Panc1 (cell line): ENCODE measurements at regions not wholly inside any gene's neighbourhood (a gene's known extent, or its start where the extent isn't known, plus 50 kb on each side); places are given as distances from the start of the nearest gene placed in this dataset.

Source experiments
- ATAC-seq: fragments of 200-7000 bp; cut with Tn5 transposase; 2 replicates; pipeline ENCODE4 v1.9.1; 2020; ENCODE audit warnings: mild to moderate bottlenecking, moderate library complexity
- BruUV-seq: library from RNA; stranded (reverse); fragments of 400-500 nt; replicated peaks from 2 replicates; lab custom pipeline; 2021; lab: Mats Ljungman, UMichigan
- CTCF ChIA-PET: fragments of 300-600 bp; sonication (Branson Sonifier 250); formaldehyde crosslinking; loops from one replicate; lab custom pipeline; 2022; ENCODE audit warnings: antibody characterized with exemption; lab: Charles Lee
- POLR2A ChIA-PET: fragments of 300-600 bp; sonication (Branson Sonifier 250); formaldehyde crosslinking; loops from one replicate; lab custom pipeline; 2022; ENCODE audit warnings: antibody characterized with exemption; lab: Charles Lee
- DNase-seq: peaks from one replicate; pipeline ENCODE4 v3.0.0-alpha.2; 2010; ENCODE audit warnings: low read depth, low spot score
- H3K27ac ChIP-seq: 2 replicates; pipeline ENCODE4 v1.5.1; 2011; ENCODE audit warnings: mild to moderate bottlenecking, low read length, inconsistent platforms
- H3K27me3 ChIP-seq: fragments of 200-500 bp; sonication (Bioruptor generic); 2 replicates; pipeline ENCODE4 v1.6.0; 2014; ENCODE audit warnings: low read length, inconsistent platforms; ENCODE audit not compliant: control insufficient read depth, insufficient read depth
- H3K36me3 ChIP-seq: fragments of 200-500 bp; sonication (Bioruptor generic); 2 replicates; pipeline ENCODE4 v1.5.1; 2014; ENCODE audit warnings: inconsistent platforms, mild to moderate bottlenecking, low read length, moderate library complexity; ENCODE audit not compliant: control insufficient read depth, insufficient read depth
- H3K4me1 ChIP-seq: 2 replicates; pipeline ENCODE4 v1.5.1; 2011; ENCODE audit warnings: inconsistent platforms, mild to moderate bottlenecking, low read length, moderate library complexity; ENCODE audit not compliant: control insufficient read depth, insufficient read depth
- H3K4me3 ChIP-seq, 2 experiments: 2 replicates each; pipeline ENCODE4 v1.5.1; 2011 to 2012; ENCODE audit warnings: low read depth in 2 of 2, low read length in 2 of 2, mild to moderate bottlenecking in 2 of 2, inconsistent platforms in 1 of 2, moderate library complexity in 1 of 2
- H3K9me3 ChIP-seq: fragments of 200-500 bp; sonication (Bioruptor generic); 2 replicates; pipeline ENCODE4 v1.5.1; 2014; ENCODE audit warnings: low read depth, mild to moderate bottlenecking, inconsistent platforms, low read length, moderate library complexity; ENCODE audit not compliant: control insufficient read depth, insufficient read depth
- POLR2AphosphoS5 ChIP-seq: IDR thresholded peaks from 2 replicates; pipeline ENCODE4 v1.6.1; 2012; ENCODE audit warnings: mild to moderate bottlenecking, low read depth, low read length, moderate library complexity
- SIN3A ChIP-seq: IDR thresholded peaks from 2 replicates; pipeline ENCODE4 v1.6.1; 2012; ENCODE audit warnings: low read depth, mild to moderate bottlenecking, low read length, moderate library complexity, borderline replicate concordance; ENCODE audit not compliant: insufficient read depth
- TCF7L2 ChIP-seq: IDR thresholded peaks from 2 replicates; pipeline ENCODE4 v1.6.1; 2011; ENCODE audit warnings: mild to moderate bottlenecking, low read depth, low read length, inconsistent platforms
- in situ Hi-C: cut with HindIII; loops from 2 replicates; pipeline ENCODE4 v1.10.0; 2016; ENCODE audit warnings: low sequenced_read_pairs, low pct_unique_long_range_greater_than_20kb
- intact Hi-C: fragments of 100-400 bp; cut with micrococcal nuclease; formaldehyde crosslinking; loops from one replicate; pipeline ENCODE4 v1.10.0; 2022; ENCODE audit not compliant: unreplicated experiment
- TF ChIP-seq, protein P1 (sequence below), 2 experiments: IDR thresholded peaks; 2 replicates each; pipeline ENCODE4 v1.6.1; 2011 to 2012; ENCODE audit warnings: low read depth in 2 of 2, control low read depth in 1 of 2, low read length in 1 of 2, mild to moderate bottlenecking in 1 of 2, moderate library complexity in 1 of 2; ENCODE audit not compliant: insufficient read depth in 1 of 2
- TF ChIP-seq, protein P2 (sequence below): fragments of 450-650 bp; IDR thresholded peaks from 2 replicates; pipeline ENCODE4 v1.5.1; 2017; ENCODE audit warnings: mild to moderate bottlenecking

DNA sequence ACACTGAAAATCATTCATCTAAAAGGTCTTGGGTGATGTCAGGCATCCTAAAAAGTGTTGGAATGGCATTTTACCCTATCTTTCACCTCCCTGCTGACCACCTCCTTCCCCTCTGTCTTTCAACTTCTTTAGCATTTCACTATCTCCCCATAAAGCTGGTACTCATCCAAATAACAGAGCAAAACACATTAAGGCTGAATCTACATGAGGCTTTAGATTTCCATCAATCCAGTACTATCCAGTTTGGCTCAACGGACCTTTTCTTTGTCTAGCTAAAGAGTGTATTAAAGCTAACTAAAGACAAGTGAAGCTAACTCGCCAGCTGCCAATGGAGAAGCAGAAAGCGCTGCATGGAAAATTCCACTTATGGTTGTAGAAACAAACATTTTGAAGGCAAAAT, 122.5 kb upstream of the NCKAP5 start:
- Histone ChIP-seq H3K27me3 (no peaks in the 10 kb centered on the region), H3K27ac (no peak overlapping the region), H3K4me3 (no peak overlapping the region), H3K36me3 (no peaks in the 10 kb centered on the region), H3K4me1 (no peaks in the 10 kb centered on the region), H3K9me3 (no peaks in the 10 kb centered on the region)
- BruUV-seq, result no TSS peak
- ChIA-PET POLR2A (no interaction called here), CTCF (no interaction called here)
- in situ Hi-C loops, result no loop called here
- intact Hi-C loops, result no loop called here
- DNase-seq (no peak), ATAC-seq (no peak)
- TF ChIP-seq, protein P1, sequence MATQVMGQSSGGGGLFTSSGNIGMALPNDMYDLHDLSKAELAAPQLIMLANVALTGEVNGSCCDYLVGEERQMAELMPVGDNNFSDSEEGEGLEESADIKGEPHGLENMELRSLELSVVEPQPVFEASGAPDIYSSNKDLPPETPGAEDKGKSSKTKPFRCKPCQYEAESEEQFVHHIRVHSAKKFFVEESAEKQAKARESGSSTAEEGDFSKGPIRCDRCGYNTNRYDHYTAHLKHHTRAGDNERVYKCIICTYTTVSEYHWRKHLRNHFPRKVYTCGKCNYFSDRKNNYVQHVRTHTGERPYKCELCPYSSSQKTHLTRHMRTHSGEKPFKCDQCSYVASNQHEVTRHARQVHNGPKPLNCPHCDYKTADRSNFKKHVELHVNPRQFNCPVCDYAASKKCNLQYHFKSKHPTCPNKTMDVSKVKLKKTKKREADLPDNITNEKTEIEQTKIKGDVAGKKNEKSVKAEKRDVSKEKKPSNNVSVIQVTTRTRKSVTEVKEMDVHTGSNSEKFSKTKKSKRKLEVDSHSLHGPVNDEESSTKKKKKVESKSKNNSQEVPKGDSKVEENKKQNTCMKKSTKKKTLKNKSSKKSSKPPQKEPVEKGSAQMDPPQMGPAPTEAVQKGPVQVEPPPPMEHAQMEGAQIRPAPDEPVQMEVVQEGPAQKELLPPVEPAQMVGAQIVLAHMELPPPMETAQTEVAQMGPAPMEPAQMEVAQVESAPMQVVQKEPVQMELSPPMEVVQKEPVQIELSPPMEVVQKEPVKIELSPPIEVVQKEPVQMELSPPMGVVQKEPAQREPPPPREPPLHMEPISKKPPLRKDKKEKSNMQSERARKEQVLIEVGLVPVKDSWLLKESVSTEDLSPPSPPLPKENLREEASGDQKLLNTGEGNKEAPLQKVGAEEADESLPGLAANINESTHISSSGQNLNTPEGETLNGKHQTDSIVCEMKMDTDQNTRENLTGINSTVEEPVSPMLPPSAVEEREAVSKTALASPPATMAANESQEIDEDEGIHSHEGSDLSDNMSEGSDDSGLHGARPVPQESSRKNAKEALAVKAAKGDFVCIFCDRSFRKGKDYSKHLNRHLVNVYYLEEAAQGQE (IDR thresholded peaks at IDR 0.05; ENCODE audit: insufficient read depth in 1 of 2, low read depth in 2 of 2, low read length in 1 of 2), result no peak
- TF ChIP-seq, protein P2, sequence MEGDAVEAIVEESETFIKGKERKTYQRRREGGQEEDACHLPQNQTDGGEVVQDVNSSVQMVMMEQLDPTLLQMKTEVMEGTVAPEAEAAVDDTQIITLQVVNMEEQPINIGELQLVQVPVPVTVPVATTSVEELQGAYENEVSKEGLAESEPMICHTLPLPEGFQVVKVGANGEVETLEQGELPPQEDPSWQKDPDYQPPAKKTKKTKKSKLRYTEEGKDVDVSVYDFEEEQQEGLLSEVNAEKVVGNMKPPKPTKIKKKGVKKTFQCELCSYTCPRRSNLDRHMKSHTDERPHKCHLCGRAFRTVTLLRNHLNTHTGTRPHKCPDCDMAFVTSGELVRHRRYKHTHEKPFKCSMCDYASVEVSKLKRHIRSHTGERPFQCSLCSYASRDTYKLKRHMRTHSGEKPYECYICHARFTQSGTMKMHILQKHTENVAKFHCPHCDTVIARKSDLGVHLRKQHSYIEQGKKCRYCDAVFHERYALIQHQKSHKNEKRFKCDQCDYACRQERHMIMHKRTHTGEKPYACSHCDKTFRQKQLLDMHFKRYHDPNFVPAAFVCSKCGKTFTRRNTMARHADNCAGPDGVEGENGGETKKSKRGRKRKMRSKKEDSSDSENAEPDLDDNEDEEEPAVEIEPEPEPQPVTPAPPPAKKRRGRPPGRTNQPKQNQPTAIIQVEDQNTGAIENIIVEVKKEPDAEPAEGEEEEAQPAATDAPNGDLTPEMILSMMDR, result no peak
- TF ChIP-seq SIN3A (no peak), POLR2AphosphoS5 (no peak), TCF7L2 (no peak)

DNA sequence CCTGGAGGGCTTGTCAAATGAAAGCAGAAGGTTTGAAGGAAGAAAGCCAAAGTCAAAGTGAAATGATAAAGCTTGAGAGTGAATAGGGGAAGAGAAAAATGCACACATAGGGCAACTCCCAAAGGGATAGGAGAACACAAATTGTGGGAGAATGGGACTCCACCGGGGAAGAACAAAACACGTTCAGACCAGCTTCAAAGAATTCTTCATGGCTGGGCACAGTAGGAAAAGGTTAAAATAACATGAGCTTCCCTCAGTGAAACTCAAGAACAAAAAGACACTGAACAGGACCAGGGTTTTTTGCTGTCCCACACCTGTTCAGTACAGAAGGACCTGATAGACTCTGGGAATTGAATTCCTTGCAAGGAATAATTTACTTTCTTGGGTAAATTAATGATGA, 123.1 kb upstream of the NCKAP5 start:
- H3K4me3 ChIP-seq, result no peak overlapping the region
- ATAC-seq (no peak), DNase-seq (no peak)
- no peak overlapping the region for H3K27ac ChIP-seq
- TF ChIP-seq, protein P1 (IDR thresholded peaks at IDR 0.05; ENCODE audit: insufficient read depth in 1 of 2, low read depth in 2 of 2, low read length in 1 of 2), result no peak
- TF ChIP-seq POLR2AphosphoS5 (no peak), TCF7L2 (no peak), SIN3A (no peak)
- TF ChIP-seq, protein P2, result no peak
- ChIA-PET POLR2A (no interaction called here), CTCF (no interaction called here)
- no peaks in the 10 kb centered on the region for H3K9me3 ChIP-seq
- H3K4me1 ChIP-seq, result no peaks in the 10 kb centered on the region
- H3K27me3 ChIP-seq, result no peaks in the 10 kb centered on the region
- in situ Hi-C loops (no loop called here), intact Hi-C loops (no loop called here)
- no peaks in the 10 kb centered on the region for H3K36me3 ChIP-seq
- BruUV-seq, result no TSS peak
